ENCODE measurements at regions not wholly inside any gene's neighbourhood (a gene's known extent, or its start where the extent isn't known, plus 50 kb on each side); places are given as distances from the start of the nearest gene placed in this dataset.

DNA sequence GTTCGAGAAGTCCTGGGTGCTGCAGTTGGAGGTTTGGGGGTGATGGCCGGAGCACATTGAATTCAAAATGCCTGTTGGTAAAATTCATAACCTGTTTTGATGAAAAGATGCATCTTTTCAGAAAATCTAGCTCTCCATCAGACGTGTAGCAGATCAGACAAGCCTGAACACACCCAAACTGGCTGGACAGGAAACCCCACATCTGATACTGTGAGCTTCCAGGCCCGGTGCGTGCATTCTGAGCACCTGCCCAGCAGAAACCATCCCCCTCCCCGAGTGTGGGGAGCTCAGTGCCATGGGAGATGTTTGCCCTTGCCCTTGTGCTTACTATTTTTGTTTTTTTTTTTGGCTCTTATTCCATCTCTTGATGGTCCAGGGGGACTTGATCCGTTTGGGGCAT is 417.1 kb downstream of the TCERG1L start:
- DNase-seq (ENCODE audit: low read depth) = no peak

DNA sequence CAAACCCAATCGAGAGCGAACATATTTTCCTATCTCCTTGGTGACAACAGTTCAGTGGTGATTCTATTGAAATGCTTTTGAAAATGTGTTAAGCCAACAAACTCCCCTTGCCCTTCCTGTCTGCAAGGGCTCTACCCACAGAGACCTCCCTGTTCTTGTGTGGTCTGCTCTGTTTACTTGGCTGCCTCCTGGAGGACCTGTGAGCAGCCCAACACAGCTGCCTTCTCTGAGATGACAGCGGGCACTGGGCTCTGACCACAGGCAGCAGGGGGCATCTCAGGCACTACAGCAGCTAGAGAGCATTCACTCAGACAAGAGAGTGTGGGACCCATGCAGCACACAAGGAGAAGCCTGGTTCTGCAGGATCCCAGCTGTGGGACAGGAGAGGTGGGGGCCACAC is 416.4 kb downstream of the TCERG1L start:
- no peak for DNase-seq (ENCODE audit: low read depth)

DNA sequence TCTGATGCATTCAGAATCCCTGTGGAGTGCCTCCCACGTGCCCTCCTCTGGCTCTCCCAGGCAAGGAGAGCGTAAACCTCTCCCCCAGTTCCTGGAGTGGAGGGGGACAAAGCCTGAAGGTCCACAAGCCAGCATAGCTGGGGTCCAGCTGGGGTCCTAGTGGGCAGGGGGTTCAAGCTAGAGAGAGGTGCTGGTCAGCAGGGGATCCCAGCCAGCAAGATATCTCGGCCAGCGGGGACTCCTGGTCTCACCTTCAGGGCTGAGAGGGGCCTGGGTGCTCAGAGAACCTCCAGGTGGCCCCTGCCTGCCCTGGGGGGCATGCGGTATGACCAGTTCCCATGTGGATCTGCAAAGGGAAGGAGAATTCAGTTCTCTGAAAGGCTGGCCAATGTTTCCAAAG is 413.7 kb downstream of the TCERG1L start:
- no peak for DNase-seq (ENCODE audit: low read depth)

DNA sequence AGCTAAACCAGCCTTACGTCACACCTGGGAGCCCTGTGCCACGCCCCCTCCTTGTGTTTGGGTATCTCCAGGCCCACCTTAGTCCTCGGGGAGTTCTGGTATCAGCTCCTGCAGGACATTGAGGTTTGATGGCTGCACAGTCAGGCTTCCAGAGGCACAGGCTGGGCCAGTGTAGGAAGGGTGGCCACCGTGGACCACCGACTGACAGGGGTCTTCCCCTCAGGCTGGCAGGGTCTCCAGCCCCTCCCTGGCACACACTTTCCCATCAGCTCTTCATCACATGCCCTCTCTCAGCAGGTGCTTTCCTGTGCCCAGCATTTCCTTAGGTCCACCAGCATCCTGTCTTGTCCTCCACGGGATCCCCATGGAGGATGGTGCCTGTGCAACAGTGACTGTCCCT is 413.1 kb downstream of the TCERG1L start:
- DNase-seq (ENCODE audit: low read depth) = no peak

DNA sequence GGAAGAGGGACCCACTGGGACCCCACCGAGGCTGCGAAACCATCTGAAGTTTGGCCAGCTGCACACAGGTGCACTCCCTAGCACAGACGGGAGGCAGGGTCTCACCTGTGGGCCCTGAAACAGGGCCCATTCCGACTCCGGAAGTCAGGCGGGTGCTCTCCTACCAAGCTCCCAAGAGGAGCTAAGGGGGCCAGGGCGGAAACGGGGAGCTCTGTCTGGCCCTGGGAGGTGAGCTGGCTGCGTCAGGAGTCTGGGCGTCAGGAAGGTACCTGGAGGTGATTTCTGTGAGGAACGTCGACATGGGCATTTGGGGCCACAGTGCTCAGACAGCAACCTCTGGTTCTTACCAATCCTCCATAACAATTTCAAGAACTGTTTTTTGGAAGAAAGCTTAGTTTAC is 411.7 kb downstream of the TCERG1L start:
- no peak for DNase-seq (ENCODE audit: low read depth)

DNA sequence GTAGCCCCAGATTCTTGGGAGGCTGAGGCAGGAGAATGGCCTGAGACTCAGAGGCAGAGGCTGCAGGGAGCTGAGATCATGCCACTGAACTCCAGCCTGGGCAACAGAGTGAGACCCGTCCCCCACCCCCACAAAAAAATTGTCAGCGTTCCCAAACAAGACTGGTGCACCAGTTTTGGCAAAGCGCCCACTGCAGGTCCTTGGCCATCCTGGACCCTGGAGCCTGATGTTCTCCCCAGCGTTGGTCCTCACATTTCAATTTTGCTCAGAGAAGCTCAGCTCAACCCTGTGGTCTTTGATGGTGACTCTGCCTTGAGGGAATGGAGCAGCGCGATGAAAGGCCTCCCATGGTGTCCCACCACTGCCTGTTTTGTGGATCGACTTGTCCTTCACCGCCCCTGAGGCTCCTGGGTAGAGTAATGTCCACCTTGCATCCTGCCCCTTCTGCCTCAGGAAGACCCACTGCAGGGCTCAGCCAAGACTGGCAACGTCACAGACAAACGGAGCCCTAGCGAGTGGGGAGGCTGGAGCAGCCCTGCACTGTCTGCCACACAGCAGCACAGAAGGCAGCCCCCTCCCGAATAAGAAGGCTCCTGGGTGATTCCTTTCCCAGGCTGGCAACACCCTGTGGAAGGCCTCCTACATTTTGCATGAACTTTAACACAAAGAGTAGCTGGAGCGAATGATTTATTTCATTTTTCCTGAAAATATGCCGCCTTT is 410.9 kb downstream of the TCERG1L start:
- no peak for DNase-seq (ENCODE audit: low read depth)

DNA sequence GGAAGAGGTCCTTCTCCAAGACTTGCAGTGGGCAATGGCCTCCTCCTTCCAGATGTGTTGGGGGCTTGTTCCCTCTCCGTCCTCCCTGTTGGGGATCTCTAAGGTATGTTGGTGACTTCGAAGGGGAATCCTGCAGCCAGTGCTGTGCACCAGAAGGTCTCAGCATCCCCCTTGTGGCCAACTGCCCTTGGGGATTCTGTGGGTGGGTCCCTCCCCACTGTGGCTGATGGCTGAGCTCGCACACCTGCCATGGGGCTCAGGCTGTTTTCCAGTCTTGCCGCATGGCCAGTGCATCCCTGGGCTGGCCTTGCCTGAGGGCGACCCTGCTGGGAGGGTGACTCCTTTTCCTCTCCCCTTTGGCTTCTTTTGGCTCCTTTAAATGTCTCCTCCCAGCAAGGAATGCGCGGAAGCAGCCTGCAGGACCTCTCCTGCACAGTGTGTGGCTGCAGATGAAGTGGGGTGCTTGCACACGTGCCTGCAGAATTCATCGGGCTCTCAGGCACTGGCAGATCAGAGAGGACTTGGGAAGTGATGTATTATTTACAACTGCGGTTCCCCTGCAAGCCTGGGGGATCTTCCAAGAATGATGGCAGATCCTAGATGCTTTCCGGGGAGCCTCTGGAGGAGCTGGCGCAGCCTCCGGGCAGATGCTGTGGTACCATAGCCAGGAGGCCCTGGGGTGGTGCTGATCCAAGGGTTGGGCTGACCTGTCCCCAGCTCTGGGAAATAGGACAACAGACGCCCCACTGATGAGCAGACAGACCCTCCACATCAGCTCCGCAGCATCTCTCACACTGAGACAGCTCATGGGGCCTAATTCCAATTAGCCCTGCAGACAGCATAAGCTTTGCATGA is 410.0 kb downstream of the TCERG1L start:
- DNase-seq (ENCODE audit: low read depth) = no peak

DNA sequence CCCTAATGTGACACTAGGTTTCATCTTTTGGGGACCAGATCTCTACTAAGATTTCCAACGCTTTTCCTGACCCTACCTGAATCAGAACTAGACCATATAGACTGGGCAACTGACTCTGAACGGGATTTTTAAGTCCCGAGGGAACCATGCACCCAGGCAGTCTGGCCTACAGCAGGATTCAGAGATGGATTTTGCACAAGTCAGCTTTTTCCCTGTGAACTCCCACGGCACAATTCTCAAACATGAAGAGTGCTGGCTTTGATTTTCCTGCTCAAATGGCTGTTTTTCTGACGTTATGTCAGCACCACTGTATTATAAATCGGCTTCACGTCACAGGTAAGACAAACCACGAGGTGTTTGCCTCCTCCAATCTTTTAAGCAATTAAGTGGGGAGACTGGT is 409.1 kb downstream of the TCERG1L start:
- no peak for DNase-seq (ENCODE audit: low read depth)

DNA sequence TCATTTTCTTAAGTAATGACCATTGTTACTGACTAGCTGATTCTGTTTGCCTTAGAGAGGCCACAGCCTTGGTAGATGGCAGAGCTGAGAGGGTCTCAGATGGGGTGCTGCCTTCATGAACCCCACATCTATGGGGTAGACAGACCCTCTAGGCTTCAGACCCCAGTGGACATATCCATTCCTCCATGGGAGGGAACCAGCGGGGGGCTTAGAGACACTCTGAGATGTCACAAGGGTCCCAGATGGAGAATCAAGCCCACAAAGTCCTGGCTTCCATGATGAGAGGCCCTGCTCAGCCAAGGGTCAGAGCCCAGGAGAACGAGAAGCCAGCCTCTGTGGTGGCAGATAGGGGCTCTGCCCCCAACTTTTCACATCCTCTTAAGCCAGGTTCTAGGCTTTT is 408.6 kb downstream of the TCERG1L start:
- no peak for DNase-seq (ENCODE audit: low read depth)

DNA sequence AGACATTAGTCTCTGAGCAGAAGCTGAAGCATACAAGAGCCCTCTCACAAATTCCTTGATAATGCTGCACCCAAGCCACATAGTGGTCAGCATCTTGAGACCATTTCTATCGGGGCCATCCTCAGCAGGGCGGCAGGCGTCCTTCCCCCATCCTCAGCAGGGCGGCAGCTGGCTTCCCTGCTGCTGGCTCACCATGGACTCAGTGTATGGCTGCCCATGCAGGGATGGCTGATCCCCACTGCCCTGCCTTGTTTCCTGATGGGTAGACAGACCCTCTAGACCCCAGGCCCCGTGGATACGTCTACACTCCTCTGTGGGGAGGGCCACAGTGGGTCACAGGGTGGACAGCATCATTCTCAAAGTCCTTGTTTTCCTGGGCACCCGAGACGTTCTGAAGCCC is 406.8 kb downstream of the TCERG1L start:
- no peak for DNase-seq (ENCODE audit: low read depth)

DNA sequence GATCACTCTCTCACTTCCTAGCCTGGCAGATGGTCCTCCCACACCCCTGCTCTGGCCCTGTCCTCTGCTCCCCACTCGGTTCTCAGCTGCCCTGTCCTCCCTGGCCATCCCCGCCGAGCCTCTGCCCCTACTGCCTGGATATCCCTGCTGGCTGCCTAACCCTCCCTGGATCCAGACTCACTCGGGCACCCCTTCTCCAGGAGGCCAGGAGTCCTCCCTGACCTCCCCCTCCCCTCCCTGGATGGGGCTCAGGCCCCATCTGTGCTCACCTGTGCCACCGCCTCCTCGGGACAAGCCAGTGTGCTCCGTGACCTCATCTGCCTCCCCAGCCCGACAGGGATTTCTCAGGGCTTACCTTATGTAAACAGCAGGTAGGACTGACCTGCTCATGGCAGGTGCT is 406.1 kb downstream of the TCERG1L start:
- DNase-seq (ENCODE audit: low read depth) = no peak

DNA sequence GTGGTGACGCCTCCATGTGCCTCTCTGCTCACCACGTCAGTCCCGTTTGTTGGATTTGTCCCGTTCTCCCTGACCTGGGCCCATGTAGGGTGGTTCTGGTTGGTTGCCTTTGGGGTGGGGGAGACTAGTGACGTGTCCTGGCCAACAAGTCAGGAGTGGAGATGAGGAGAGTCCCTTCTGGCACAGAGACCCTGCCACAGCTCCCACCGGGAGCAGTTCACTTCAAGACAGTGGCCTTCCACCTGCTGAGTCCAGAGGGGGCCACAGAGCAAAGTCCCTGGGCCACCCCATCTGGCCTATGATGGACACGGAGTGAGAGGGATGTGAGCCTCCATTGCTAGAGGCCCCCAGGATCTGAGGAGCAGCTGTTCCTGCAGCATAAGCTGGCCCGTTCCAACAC is 405.6 kb downstream of the TCERG1L start:
- no peak for DNase-seq (ENCODE audit: low read depth)

DNA sequence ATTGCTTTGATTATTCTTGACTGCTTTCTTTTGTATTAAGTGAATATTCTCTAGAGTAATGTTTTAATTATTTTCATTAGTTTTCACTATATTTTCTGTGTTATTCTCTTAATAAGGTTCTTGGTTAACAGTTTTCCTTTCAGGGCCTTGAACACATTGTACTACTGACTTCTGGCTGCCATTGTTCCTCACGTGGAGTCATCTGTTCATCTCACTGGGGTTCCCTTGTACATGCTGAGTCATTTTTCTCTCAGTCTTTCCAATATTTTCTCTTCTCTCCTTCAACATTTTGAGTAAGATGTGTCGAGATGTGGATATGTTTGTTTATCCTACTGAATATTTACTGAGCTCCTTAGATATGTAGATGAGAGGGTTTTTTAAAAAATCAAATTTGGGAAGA is 400.7 kb downstream of the TCERG1L start:
- DNase-seq (ENCODE audit: low read depth) = no peak

DNA sequence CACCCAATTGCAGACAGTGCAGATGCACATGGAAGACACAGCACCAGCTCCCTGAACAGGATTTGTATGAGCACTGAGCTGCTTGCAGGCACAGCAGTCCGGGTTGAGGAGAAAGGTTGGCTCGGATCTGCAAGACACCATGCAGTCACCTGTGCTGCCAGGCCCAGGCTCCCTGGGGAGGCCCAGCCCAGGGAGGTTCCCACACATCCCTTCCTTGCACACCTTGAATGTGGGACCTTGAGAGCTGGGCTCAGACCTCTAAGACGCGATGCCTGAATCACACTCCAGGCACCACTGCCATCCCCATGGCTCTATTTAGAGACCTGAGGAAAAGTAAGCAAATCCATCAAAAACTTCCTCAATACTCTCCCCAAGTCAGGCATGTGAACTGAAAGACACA is 397.7 kb downstream of the TCERG1L start:
- no peak for DNase-seq (ENCODE audit: low read depth)

DNA sequence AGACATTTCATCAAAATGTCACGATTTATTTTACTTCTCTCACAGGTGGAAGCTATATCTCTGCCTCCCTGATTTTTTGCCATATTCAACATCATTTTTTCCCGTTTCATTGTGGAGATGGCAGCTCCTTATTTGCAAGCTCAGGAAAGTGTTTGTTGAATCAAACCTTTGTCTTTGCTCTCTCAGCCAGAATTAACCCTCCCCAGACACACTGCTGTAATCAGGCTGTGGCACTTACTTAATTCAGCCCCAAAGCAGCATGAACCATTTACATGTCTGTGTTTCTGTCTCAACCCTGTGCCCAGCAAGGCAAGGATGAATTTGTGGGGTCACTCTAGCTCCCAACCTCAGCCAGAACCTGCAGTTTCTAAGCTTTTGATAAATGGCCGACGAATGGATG is 397.2 kb downstream of the TCERG1L start:
- DNase-seq (ENCODE audit: low read depth) = no peak

DNA sequence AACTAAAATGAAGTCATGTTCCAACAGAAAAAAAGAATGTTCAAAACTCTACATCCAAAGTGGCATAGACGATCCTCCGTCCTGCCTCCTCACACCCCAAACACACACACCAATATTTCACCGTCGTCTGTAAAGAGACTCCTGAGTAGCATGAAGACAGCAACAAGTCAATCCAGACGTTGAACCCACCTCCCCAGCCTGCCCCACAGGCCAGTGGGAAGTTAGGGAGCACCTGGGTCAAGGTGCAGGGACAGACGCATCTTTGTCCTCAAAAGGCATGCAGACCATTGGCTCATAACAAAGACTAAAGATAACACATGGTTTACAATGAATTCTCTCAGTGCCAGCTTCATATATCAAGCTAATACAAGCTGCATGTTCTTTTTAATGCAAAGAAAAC is 396.5 kb downstream of the TCERG1L start:
- DNase-seq (ENCODE audit: low read depth) = no peak

DNA sequence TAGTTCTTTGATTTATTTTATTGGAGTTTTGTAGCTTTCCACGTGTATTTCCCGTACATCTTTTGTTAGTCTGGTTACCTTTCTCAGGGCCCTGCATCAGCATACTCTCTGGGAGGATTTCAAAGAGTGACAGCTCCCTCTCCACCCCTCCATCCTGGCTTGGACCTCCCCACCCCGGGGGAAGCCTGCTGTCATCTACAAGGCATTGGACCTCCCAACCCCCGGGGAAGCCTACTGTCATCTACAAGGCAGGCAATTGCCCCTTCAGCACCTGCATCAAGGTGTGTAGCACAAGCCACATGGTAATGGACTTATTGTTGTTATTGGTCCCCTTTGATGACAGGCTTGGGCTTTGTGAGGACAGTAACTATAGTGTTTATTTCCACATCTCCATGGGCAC is 390.1 kb downstream of the TCERG1L start:
- DNase-seq (ENCODE audit: low read depth) = no peak

DNA sequence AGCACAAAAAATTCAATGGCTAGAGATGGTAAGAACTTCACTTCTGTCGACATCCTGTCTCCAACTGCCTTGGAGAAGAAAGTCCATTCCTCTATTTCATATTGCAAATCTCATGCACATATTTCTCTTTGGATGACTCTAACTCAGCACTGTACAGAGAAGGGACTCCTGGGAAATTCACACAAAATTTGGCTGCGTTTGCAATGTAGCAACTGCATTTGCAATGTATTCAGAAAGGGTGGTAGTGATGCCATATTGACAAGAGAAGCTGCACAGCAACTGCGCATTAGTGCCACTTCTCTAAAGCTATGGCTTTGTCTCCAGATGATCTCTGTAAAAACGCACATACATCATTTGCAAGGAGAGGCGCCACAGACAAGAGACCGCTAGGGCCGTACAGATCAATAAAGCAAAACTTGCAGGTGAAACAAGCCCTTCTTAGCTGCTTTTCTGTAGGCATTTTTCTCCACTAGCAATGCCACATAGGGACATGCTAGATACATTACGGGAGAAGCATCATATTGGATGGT is 389.5 kb downstream of the TCERG1L start:
- DNase-seq (ENCODE audit: low read depth) = no peak

DNA sequence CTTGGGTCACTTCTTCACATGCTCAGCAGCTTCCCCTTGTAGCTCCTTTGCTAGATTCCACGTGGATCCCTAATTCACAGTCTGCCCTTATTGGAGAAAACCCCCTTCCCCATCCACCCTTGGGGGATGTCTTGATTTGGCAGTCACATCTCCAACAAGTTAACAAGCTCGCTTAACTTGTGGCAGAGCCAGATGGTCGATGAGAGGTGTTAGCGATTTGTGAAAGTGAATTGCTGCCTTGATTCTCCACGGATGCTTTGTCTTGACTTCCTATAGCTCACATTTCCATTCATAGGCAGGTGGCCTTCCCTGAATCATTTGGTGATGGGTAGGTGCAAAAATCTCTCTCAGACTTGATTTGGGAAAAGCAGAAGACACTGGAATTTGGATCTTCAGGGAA is 387.9 kb downstream of the TCERG1L start:
- DNase-seq (ENCODE audit: low read depth) = no peak

DNA sequence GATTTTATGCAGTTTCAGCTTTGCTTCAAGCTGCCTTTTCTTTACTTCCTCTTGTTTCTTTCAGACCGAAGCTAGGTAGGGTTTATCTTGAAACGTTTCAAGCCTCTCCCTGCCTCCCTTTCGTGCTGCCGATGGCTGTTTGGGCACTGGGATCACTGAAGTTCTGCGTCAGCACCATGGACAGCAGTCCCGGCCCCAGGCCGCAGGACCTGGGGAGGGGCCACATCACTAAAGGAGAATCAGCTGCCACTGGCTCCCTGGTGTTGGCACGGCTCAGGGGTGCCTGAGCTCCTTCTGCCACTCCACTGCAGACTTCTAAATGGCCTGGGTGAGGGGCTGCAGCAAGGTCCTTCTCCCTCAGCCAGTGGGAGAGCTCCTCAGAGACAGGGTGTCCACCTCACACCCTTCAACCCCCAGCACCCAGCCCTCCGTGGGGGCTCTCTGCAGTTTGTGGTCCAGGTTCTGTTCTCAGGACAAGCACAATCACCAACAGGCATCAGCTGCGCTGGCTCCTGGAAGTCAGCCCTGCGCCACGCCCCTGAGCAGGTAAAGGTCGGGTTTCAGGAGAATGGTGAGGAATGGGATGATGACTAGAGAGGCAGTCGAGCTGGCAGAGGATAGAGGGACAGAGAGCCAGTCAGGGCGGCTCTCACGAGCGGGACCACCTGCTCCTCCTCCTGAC is 387.2 kb downstream of the TCERG1L start:
- DNase-seq (ENCODE audit: low read depth) = no peak

DNA sequence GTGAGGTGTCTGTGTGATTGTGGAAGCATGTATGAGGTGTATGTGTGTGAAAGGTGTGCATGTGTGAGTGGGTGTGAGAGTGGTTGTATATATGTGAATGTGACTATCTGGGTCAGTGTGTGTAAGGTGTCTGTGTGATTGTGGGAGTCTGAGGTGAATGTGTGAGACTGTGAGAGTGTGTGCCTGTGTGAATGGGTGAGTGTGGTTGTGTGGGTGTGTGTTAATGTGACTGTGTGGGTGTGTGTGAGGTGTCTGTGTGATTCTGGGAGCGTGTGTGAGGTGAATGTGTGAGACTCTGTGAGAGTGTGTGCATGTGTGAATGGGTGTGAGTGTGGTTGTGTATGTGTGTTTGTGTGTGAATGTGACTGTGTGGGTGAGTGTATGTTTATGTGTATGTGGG is 385.1 kb downstream of the TCERG1L start:
- no peak for DNase-seq (ENCODE audit: low read depth)

DNA sequence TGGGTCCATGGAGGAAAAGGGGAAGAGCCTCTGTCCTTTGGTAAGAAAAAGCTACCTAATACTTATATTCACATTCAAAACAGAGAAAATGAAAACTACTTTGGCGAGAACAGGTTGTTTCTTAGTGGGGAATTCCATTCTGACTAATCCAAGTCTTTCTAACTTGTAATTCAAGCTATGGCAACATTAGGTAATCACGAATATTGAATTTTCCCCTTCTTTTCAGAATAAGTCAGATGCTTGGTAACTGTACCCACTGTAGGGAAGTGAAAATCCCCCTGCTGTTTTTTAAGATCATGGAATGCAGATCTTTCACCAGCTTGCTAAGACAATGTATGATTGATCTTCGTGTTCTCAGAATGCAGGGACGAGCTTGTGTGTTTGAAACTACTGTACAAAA is 384.4 kb downstream of the TCERG1L start:
- DNase-seq (ENCODE audit: low read depth) = no peak

All from HT1080 (cell line).